H1 (cell line): ENCODE measurements at regions not wholly inside any gene's neighbourhood (a gene's known extent, or its start where the extent isn't known, plus 50 kb on each side); places are given as distances from the start of the nearest gene placed in this dataset.

Experiments used
- CHD2 ChIP-seq: IDR thresholded peaks from 2 replicates; pipeline ENCODE4 v1.6.1; 2012; ENCODE audit warnings: low read length, improper control_type of control experiment
- HDAC2 ChIP-seq, 2 experiments: fragments of 300-600 bp in 1 of 2; sonication (generic) in 1 of 2; IDR thresholded peaks; 2 replicates each; pipeline ENCODE4 v1.6.1; 2011 to 2012; ENCODE audit warnings: low read depth in 2 of 2, low read length in 2 of 2, mild to moderate bottlenecking in 2 of 2, moderate library complexity in 2 of 2, borderline replicate concordance in 1 of 2, inconsistent platforms in 1 of 2
- SAP30 ChIP-seq: fragments of 300-600 bp; sonication (generic); IDR thresholded peaks from 2 replicates; pipeline ENCODE4 v1.7.1; 2012; ENCODE audit warnings: low read length, moderate library complexity, mild to moderate bottlenecking, inconsistent platforms; ENCODE audit not compliant: insufficient read depth, insufficient replicate concordance

DNA sequence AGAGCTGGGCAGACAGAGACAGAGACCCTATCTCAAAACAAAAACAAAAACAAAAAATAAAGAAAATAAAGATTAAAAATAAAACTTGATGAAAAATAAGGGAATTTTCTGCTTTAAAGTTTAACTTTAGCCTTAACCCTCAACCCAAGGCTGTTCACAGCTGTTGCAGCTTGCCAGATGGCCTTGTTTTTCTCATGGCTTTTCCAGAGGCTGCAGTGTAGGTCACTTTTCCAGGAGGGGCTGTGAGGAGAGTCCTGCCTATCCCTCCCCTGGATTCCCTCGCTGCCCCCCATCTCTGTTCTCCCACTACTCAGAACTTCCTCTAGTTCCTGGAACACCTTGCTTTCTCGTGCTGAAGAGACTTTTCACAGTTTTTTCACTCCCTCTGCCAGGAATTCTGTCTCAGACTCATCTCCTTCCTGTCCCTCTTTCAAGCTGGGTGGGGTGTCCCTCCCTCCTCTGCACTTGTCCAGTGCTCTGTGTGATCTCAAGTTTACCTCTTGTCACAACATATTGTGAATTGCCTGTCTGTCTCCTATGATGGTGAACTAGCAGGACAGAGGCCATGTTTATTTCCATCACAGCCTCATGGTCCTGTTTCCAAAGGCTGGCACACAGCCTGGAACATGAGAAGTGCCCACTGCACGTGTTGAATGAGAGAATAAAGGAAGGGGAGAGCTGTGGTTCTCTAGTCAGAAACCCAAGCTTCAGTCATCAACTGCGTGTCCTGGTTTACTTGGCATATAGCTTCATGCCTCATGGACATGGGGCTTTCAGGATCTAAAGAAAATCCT lies 69.9 kb upstream of the MSI2 start (continued):
- no peak for TF ChIP-seq SAP30
- no peak for TF ChIP-seq HDAC2 (IDR thresholded peaks at IDR 0.05; ENCODE audit: borderline replicate concordance in 1 of 2, low read depth in 2 of 2, low read length in 2 of 2)
- no peak for TF ChIP-seq CHD2
- TF ChIP-seq, all 59 proteins: peak for 0
